ENCODE measurements at regions not wholly inside any gene's neighbourhood (a gene's known extent, or its start where the extent isn't known, plus 50 kb on each side); places are given as distances from the start of the nearest gene placed in this dataset.

DNA sequence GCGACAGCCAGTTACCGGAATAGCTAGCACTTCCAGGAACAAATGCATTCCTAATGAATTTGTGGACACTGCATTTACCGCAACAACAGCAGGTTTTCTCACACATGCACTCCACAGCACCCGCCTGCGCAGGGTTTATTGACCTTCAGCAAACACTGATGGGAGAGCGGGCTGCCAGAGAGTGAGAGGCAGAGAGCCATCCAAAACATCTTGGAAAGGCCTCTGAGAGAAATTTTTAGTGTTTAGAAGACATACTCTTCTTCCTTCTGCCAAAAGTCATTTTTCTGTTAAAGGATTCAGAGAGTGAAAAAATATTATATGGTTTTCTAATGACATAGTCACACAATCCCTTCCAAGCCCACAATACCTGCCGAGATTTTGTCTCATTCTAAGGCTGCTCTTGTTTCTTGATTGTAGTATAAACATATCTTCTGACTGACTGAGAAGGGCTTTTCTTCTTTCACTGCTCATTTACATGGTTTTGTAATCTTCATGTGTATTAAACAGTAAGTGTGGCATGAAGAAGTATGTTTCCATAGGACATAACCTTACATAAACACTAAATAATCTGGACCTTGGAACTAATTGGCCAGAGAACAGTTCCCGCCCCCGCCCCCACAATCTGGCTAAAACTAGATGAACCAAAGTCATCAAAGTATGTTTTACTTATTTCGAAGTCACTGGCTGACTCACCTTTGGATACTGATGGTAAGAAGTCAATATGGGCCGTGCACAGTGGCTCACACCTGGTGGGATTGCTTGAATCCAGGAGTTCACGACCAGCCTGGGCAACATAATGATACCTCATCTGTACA, 432.5 kb upstream of the MEF2C start:
- Histone ChIP-seq H3K27ac (ENCODE audit: low read depth, low read length) (no peak overlapping the region), H3K79me1 (ENCODE audit: low read depth, low read length) (no peaks in the 10 kb centered on the region), H3K4me2 (ENCODE audit: insufficient read depth in 1 of 2, low read depth in 2 of 2, low read length in 2 of 2) (no peak overlapping the region), H3K23ac (ENCODE audit: insufficient read length) (no peak overlapping the region), H3K4ac (replicated peaks; ENCODE audit: insufficient read length, low read depth, low read length) (no peak overlapping the region), H3K79me2 (ENCODE audit: control insufficient read depth in 1 of 2, insufficient read depth in 2 of 2, low read length in 2 of 2) (no peaks in the 10 kb centered on the region), H3K14ac (ENCODE audit: insufficient read length) (no peak overlapping the region), H3K4me3 (ENCODE audit: extremely low read depth in 1 of 4, insufficient read depth in 2 of 4, low read depth in 3 of 4, low read length in 4 of 4) (no peak overlapping the region), H2AFZ (ENCODE audit: low read length) (peak overlapping the region; percentile 41; the same call in 1 of the 2 replicates), H3K18ac (ENCODE audit: extremely low read depth, low read length) (no peak overlapping the region), H3K27me3 (replicated peaks in 1 of 4; ENCODE audit: control insufficient read depth in 3 of 4, extremely low read depth in 1 of 4, insufficient read depth in 3 of 4, low read length in 3 of 4) (no peaks in the 10 kb centered on the region), H3K36me3 (ENCODE audit: control insufficient read depth in 2 of 4, insufficient read depth in 4 of 4, low read length in 3 of 4) (no peaks in the 10 kb centered on the region), H2BK15ac (ENCODE audit: low read length) (no peak overlapping the region), H4K91ac (replicated peaks; ENCODE audit: insufficient read length, low read length) (no peak overlapping the region), H2BK120ac (replicated peaks; ENCODE audit: low read depth, low read length) (no peak overlapping the region), H4K5ac (ENCODE audit: insufficient read length, low read depth, low read length) (no peak overlapping the region), H3K23me2 (ENCODE audit: low read depth, low read length) (no peaks in the 10 kb centered on the region), H2BK5ac (ENCODE audit: low read depth, low read length) (no peak overlapping the region), H3K4me1 (replicated peaks in 1 of 4; ENCODE audit: control insufficient read depth in 3 of 4, insufficient read depth in 4 of 4, low read length in 3 of 4) (no peaks in the 10 kb centered on the region), H3K9ac (replicated peaks in 1 of 4; ENCODE audit: extremely low read depth in 1 of 4, low read depth in 3 of 4, low read length in 3 of 4) (no peak overlapping the region), H3K56ac (replicated peaks; ENCODE audit: insufficient read length, low read depth, low read length) (no peak overlapping the region), H3K9me3 (ENCODE audit: insufficient read depth in 2 of 2, low read depth in 1 of 2, low read length in 1 of 2) (no peaks in the 10 kb centered on the region), H2BK12ac (ENCODE audit: low read depth, low read length) (no peak overlapping the region), H2BK20ac (ENCODE audit: low read length) (no peak overlapping the region), H4K20me1 (replicated peaks in 1 of 2; ENCODE audit: control insufficient read depth in 1 of 2, insufficient read depth in 2 of 2, low read length in 2 of 2) (no peaks in the 10 kb centered on the region), H2AK5ac (ENCODE audit: low read depth, low read length) (no peak overlapping the region), H4K8ac (ENCODE audit: extremely low read depth, insufficient read depth, low read length) (no peak overlapping the region)
- FAIRE-seq (no peak), DNase-seq (ENCODE audit: low read depth in 1 of 2, low spot score in 2 of 2) (no peak)
- no peak for TF ChIP-seq HDAC2 (IDR thresholded peaks at IDR 0.05; ENCODE audit: borderline replicate concordance in 1 of 2, low read depth in 2 of 2, low read length in 2 of 2)
- TF ChIP-seq SRF (IDR thresholded peaks at IDR 0.05; ENCODE audit: low read depth, low read length) = no peak
- TF ChIP-seq SUZ12 (IDR thresholded peaks at IDR 0.05; ENCODE audit: low read length) = no peak
- no peak for TF ChIP-seq TEAD4 (IDR thresholded peaks at IDR 0.05; ENCODE audit: low read depth, low read length)
- TF ChIP-seq KDM4A (IDR thresholded peaks at IDR 0.05; ENCODE audit: low read depth, low read length, severe bottlenecking) = no peak
- TF ChIP-seq RXRA (IDR thresholded peaks at IDR 0.05; ENCODE audit: insufficient read depth, low read depth, low read length) = no peak
- no peak for TF ChIP-seq EP300 (IDR thresholded peaks at IDR 0.05; ENCODE audit: borderline replicate concordance in 1 of 2, low read depth in 2 of 2, low read length in 2 of 2)
- TF ChIP-seq KDM5A (IDR thresholded peaks at IDR 0.05; ENCODE audit: low read length) = no peak
- TF ChIP-seq CTBP2 (IDR thresholded peaks at IDR 0.05; ENCODE audit: borderline replicate concordance, insufficient read depth, insufficient read length, low read length) = no peak
- TF ChIP-seq CHD1 (IDR thresholded peaks at IDR 0.05; ENCODE audit: low read depth, low read length) = no peak
- TF ChIP-seq TAF7 (optimal IDR thresholded peaks at IDR 0.05; ENCODE audit: borderline replicate concordance, low read depth, low read length) = no peak
- ChIA-PET POLR2A (ENCODE audit: partially characterized antibody) (no interaction called here), CTCF (ENCODE audit: partially characterized antibody) (interaction anchor here (0.6 kb wide), 1 partner anchor 1327 kb away, joined by 3 read pairs; no protein-coding TSS in a partner anchor)
- 94% methylated on average over 12 of the region's 12 CpGs; no CpG with 5 or more reads in 1 of the 2 experiments for whole genome bisulfite sequencing, 2 experiments (ENCODE audit: extremely low coverage in 1 of 2, insufficient coverage in 1 of 2, insufficient read length in 1 of 2, insufficient replicate concordance in 2 of 2, low coverage in 1 of 2, low lambda C conversion rate in 2 of 2, missing lambda C conversion rate in 1 of 2)
